Aorta (tissue), 5 donors: ENCODE measurements at regions not wholly inside any gene's neighbourhood (a gene's known extent, or its start where the extent isn't known, plus 50 kb on each side); places are given as distances from the start of the nearest gene placed in this dataset.
"Not testable (repeated sequence)": the region's sequence is repeated elsewhere in the genome, so short reads cannot be mapped to it uniquely, and the experiment has no call there.

Source experiments
- ATAC-seq: fragments of 200-7000 bp; cut with Tn5 transposase; one replicate; pipeline ENCODE4 v1.9.1; 2022; ENCODE audit warnings: moderate library complexity; ENCODE audit not compliant: low FRiP score
- DNase-seq, 2 donors: peaks; one replicate each; pipeline ENCODE4 v3.0.0-alpha.2; 2020
- H3K27ac ChIP-seq, 2 donors: one replicate each; pipeline ENCODE4 v1.5.1; 2013; ENCODE audit warnings: low read length in 2 of 2, mild to moderate bottlenecking in 2 of 2, moderate library complexity in 2 of 2, control low read depth in 1 of 2, inconsistent platforms in 1 of 2, low read depth in 1 of 2
- H3K27me3 ChIP-seq, 2 donors: one replicate each; pipeline ENCODE4 v1.6.1; 2013; ENCODE audit warnings: control low read depth in 1 of 2, low read length in 1 of 2, mild to moderate bottlenecking in 1 of 2, moderate library complexity in 1 of 2; ENCODE audit not compliant: insufficient read depth in 2 of 2, control insufficient read depth in 1 of 2
- H3K36me3 ChIP-seq, 2 donors: one replicate each; pipeline ENCODE4 v1.6.1; 2013; ENCODE audit warnings: control low read depth in 1 of 2, low read length in 1 of 2, mild to moderate bottlenecking in 1 of 2; ENCODE audit not compliant: insufficient read depth in 2 of 2, control insufficient read depth in 1 of 2
- H3K4me1 ChIP-seq, 2 donors: one replicate each; pipeline ENCODE4 v1.6.1; 2013; ENCODE audit warnings: low read length in 2 of 2, control low read depth in 1 of 2, mild to moderate bottlenecking in 1 of 2, moderate library complexity in 1 of 2; ENCODE audit not compliant: insufficient read depth in 2 of 2, control insufficient read depth in 1 of 2
- H3K4me3 ChIP-seq, 2 donors: one replicate each; pipeline ENCODE4 v1.5.1; 2013; ENCODE audit warnings: low read length in 2 of 2, control low read depth in 1 of 2, mild to moderate bottlenecking in 1 of 2
- H3K9me3 ChIP-seq: one replicate; pipeline ENCODE4 v1.6.1; 2013; ENCODE audit warnings: mild to moderate bottlenecking, low read length; ENCODE audit not compliant: control insufficient read depth
- WGBS, 2 donors: extraction: QIAGEN DNeasy Blood & Tissue Kit; methylation state at CpG; one replicate each; pipeline ENCODE4 v1.1.7; 2013; 5-methylcytosine and 5-hydroxymethylcytosine counted together
- intact Hi-C, 2 donors: fragments of 100-400 bp; cut with DNase I; formaldehyde crosslinking; loops; one replicate each; pipeline versions ENCODE4 v1.14.2 to v1.15.0; 2022
- donor health status: healthy with polysubstance abuse.
- donor health status: Bipolar disorder and iron deficiency.
- donor health status: DM: no; HTN: no; CAD: no.
- donor health status: DM: no; HTN: no; CAD: no.
- donor health status: DM: yes; HTN: yes; CAD: no.

DNA sequence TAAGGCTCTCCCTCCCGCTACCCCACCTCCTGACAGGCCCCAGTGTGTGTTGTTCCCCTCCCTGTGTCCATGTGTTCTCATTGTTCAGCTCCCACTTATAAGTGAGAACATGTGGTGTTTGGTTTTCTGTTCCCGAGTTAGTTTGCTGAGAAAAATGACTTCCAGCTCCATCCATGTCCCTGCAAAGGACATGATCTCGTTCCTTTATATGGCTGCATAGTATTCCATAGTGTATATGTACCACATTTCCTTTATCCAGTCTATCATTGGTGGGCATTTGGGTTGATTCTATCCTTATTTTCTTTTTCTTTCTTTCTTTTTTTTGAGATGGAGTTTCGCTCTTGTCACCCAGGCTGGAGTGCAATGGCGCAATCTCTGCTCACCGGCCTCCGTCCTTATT is 57.8 kb upstream of the RASSF3 start:
- not testable (repeated sequence) for H3K36me3 ChIP-seq, H3K27ac ChIP-seq, H3K9me3 ChIP-seq, H3K4me1 ChIP-seq, H3K4me3 ChIP-seq, DNase-seq, H3K27me3 ChIP-seq, ATAC-seq
- 90 to 94% methylated on average over 7 of the region's 7 CpGs for WGBS, 2 donors
- intact Hi-C loops: loop anchor here (5.0 kb wide), 1 partner anchor 55 kb away; no protein-coding TSS in a partner anchor

DNA sequence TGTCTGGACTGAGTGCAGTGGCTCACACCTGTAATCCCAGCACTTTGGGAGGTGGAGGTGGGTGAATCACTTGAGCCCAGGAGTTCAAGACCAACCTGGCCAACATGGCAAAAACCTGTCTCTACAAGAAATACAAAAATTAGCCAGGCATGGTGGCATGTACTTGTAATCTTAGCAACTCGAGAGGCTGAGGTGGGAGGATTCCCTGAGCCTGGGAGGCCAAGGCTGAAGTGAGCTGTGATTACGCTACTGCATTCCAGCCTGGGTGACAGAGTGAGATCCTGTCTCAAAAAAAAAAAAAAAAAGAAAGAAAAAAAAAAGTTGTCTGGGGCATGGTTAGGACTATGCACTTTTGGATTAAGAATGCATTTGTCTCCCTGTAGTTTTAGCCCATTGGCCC is 56.6 kb upstream of the RASSF3 start:
- not testable (repeated sequence) for H3K4me3 ChIP-seq, H3K9me3 ChIP-seq, H3K27me3 ChIP-seq, ATAC-seq, H3K4me1 ChIP-seq, DNase-seq, H3K36me3 ChIP-seq, H3K27ac ChIP-seq
- WGBS, 2 donors: 93 to 96% methylated on average over 2 of the region's 2 CpGs
- intact Hi-C loops: loop anchor here (5.0 kb wide), 1 partner anchor 54 kb away; no protein-coding TSS in a partner anchor

DNA sequence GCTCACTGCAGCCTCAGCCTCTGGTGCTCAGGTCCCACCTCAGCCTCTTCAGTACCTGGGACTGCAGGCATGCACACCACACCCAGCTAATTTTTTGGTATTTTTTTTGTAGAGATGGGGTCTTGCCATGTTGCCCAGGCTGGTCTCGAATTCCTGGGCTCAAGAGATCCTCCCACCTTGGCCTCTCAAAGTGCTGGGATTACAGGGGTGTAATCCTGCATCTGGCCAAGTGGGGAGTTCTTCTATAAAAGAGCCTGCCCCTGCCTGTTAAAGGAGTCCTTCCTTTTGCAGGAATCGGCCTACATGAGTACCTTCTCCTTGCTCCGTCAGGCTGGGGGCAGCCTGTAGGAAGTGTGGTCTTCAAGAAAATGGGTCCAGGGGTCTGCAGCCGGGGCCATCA is 54.1 kb upstream of the RASSF3 start:
- WGBS, 2 donors: 88 to 95% methylated on average over 4 of the region's 4 CpGs
- DNase-seq (no peak), ATAC-seq (no peak)
- intact Hi-C loops: no loop called here
- H3K36me3 ChIP-seq: no peaks in the 10 kb centered on the region
- H3K4me3 ChIP-seq: no peak overlapping the region
- no peaks in the 10 kb centered on the region for H3K9me3 ChIP-seq
- no peak overlapping the region for H3K27ac ChIP-seq
- no peaks in the 10 kb centered on the region for H3K4me1 ChIP-seq
- no peaks in the 10 kb centered on the region for H3K27me3 ChIP-seq

GRCh38 chr12:64558754-64559153 is 51.5 kb upstream of the RASSF3 start:
- Histone ChIP-seq H3K27ac (no peak overlapping the region), H3K36me3 (no peaks in the 10 kb centered on the region), H3K4me3 (no peak overlapping the region), H3K27me3 (no peaks in the 10 kb centered on the region), H3K9me3 (no peaks in the 10 kb centered on the region), H3K4me1 (no peaks in the 10 kb centered on the region)
- intact Hi-C loops: no loop called here
- ATAC-seq (no peak), DNase-seq (no peak)
- 78 to 82% methylated on average over 7 of the region's 7 CpGs for WGBS, 2 donors

DNA sequence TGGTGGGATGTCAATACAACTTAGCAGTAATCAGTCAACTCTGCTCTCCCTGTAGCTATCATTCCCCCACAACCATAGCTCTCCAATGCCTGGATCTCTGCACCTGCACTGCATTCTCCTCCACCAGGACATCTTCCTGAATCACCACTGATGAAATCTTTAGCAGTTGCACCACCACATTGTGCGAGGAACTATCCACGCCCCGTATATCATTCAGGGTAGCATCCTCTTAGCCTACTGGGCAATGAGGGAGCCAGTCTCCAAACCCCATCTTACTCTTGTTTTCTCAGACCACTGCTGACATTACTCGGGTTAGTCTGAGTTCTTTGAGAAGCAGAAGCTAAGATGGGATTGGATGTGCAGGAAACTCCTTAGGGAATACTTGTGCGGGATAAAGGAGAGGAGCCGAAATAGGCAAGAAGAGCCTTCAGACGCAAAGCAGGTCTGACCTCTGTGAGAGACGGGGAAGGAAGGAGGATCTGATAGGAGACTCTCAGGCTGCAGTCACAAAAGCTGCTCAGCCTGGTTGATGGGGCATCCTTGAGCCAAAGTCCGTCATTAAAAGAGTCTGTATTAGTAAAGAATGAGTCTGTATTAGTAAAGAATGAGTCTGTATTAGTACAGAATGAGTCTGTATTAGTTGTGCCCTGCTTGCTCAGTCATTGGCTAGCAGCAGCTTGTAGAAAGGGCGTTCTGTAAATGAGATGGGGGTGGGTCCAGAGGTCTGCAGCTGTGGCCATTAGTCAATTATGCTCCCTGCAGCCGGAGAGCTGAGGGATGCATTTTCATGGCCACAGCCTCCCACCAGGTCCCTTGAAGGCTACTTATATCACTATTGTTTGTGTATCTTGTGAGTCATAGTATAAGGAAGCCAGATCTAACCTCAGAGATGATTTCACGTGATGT is 49.6 kb upstream of the RASSF3 start:
- intact Hi-C loops: no loop called here
- Histone ChIP-seq H3K27ac (no peak overlapping the region), H3K9me3 (no peaks in the 10 kb centered on the region), H3K4me1 (no peaks in the 10 kb centered on the region), H3K36me3 (no peaks in the 10 kb centered on the region), H3K4me3 (no peak overlapping the region), H3K27me3 (no peaks in the 10 kb centered on the region)
- ATAC-seq (no peak), DNase-seq (no peak)
- 57 to 62% methylated on average over 12 of the region's 12 CpGs for WGBS, 2 donors
